SK-N-SH (cell line): ENCODE measurements at regions not wholly inside any gene's neighbourhood (a gene's known extent, or its start where the extent isn't known, plus 50 kb on each side); places are given as distances from the start of the nearest gene placed in this dataset.

Experiments
- ELF1 ChIP-seq: IDR thresholded peaks from 2 replicates; pipeline ENCODE4 v1.4.0; 2012
- SIN3A ChIP-seq: IDR thresholded peaks from 2 replicates; pipeline ENCODE4 v1.6.1; 2012; ENCODE audit warnings: low read depth, mild to moderate bottlenecking, low read length, moderate library complexity, borderline replicate concordance
- TAF1 ChIP-seq: IDR thresholded peaks from 2 replicates; pipeline ENCODE4 v1.6.1; 2012; ENCODE audit warnings: low read depth, mild to moderate bottlenecking, low read length, moderate library complexity, borderline replicate concordance
- YY1 ChIP-seq: IDR thresholded peaks from 2 replicates; pipeline ENCODE4 v1.4.0; 2012; ENCODE audit warnings: low read depth, mild to moderate bottlenecking
- TF ChIP-seq, protein P1 (sequence below): fragments of 200-600 bp; sonication (generic); IDR thresholded peaks from 2 replicates; pipeline ENCODE4 v1.6.1; 2017; ENCODE audit warnings: antibody characterized with exemption, mild to moderate bottlenecking, moderate library complexity

GRCh38 chr10:130516141-130516735, 380.0 kb downstream of the GLRX3 start:
- TF ChIP-seq, protein P1, sequence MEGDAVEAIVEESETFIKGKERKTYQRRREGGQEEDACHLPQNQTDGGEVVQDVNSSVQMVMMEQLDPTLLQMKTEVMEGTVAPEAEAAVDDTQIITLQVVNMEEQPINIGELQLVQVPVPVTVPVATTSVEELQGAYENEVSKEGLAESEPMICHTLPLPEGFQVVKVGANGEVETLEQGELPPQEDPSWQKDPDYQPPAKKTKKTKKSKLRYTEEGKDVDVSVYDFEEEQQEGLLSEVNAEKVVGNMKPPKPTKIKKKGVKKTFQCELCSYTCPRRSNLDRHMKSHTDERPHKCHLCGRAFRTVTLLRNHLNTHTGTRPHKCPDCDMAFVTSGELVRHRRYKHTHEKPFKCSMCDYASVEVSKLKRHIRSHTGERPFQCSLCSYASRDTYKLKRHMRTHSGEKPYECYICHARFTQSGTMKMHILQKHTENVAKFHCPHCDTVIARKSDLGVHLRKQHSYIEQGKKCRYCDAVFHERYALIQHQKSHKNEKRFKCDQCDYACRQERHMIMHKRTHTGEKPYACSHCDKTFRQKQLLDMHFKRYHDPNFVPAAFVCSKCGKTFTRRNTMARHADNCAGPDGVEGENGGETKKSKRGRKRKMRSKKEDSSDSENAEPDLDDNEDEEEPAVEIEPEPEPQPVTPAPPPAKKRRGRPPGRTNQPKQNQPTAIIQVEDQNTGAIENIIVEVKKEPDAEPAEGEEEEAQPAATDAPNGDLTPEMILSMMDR, result no peak
- TF ChIP-seq SIN3A, result no peak
- no peak for TF ChIP-seq YY1
- TF ChIP-seq TAF1, result no peak
- TF ChIP-seq ELF1, result no peak
